Smooth muscle cell (in vitro differentiated cells): ENCODE measurements at regions not wholly inside any gene's neighbourhood (a gene's known extent, or its start where the extent isn't known, plus 50 kb on each side); places are given as distances from the start of the nearest gene placed in this dataset.
A peak's percentile ranks its signal among the peaks of the same experiment; 100 is the strongest.

Source experiments
- DNase-seq: peaks from one replicate; lab custom pipeline; 2025; ENCODE audit not compliant: unreplicated experiment; lab: John Stamatoyannopoulos, UW
- H2AFZ ChIP-seq: fragments of 200-600 bp; sonication (generic); 2 replicates; pipeline ENCODE4 v1.6.0; 2016; ENCODE audit warnings: antibody characterized with exemption, low read depth, mild to moderate bottlenecking
- H3F3A ChIP-seq: fragments of 200-600 bp; sonication (generic); 2 replicates; pipeline ENCODE4 v1.6.0; 2017; ENCODE audit warnings: antibody characterized with exemption, low read depth
- H3K27ac ChIP-seq: fragments of 200-600 bp; sonication (generic); 2 replicates; pipeline ENCODE4 v1.5.1; 2016; ENCODE audit warnings: low read depth, mild to moderate bottlenecking
- H3K27me3 ChIP-seq: fragments of 200-600 bp; sonication (generic); 2 replicates; pipeline ENCODE4 v1.6.1; 2016; ENCODE audit warnings: low read depth, mild to moderate bottlenecking
- H3K36me3 ChIP-seq: fragments of 200-600 bp; sonication (generic); 2 replicates; pipeline ENCODE4 v1.5.1; 2016; ENCODE audit warnings: low read depth
- H3K4me1 ChIP-seq: fragments of 200-600 bp; sonication (generic); 2 replicates; pipeline ENCODE4 v1.5.1; 2016; ENCODE audit warnings: low read depth
- H3K4me2 ChIP-seq: fragments of 200-600 bp; sonication (generic); 2 replicates; pipeline ENCODE4 v1.6.0; 2016; ENCODE audit warnings: mild to moderate bottlenecking
- H3K4me3 ChIP-seq: fragments of 200-600 bp; sonication (generic); 2 replicates; pipeline ENCODE4 v1.5.1; 2016; ENCODE audit warnings: mild to moderate bottlenecking
- H3K79me2 ChIP-seq: fragments of 200-600 bp; sonication (generic); 2 replicates; pipeline ENCODE4 v1.6.0; 2016; ENCODE audit warnings: low read depth, mild to moderate bottlenecking
- H3K9ac ChIP-seq: fragments of 200-600 bp; sonication (generic); 2 replicates; pipeline ENCODE4 v1.6.0; 2016; ENCODE audit warnings: low read depth
- H3K9me3 ChIP-seq: fragments of 200-600 bp; sonication (generic); replicated peaks from 2 replicates; pipeline ENCODE4 v1.5.1; 2016; ENCODE audit warnings: low read depth
- H4K20me1 ChIP-seq: fragments of 200-600 bp; sonication (generic); 2 replicates; pipeline ENCODE4 v1.6.0; 2016; ENCODE audit warnings: low read depth
- CTCF ChIP-seq: fragments of 200-600 bp; sonication (generic); IDR thresholded peaks from 2 replicates; pipeline ENCODE4 v1.5.1; 2017; ENCODE audit warnings: borderline replicate concordance, mild to moderate bottlenecking, antibody characterized with exemption; ENCODE audit not compliant: insufficient read depth, poor library complexity, severe bottlenecking
- WGBS: methylation state at CpG from one replicate; pipeline ENCODE4 v1.1.7; 2016; ENCODE audit warnings: low lambda C conversion rate; 5-methylcytosine and 5-hydroxymethylcytosine counted together

- DNase-seq = no peak
- Histone ChIP-seq H2AFZ (peak overlapping the region; percentile 13), H3K36me3 (no peaks in the 10 kb centered on the region), H3K9ac (no peak overlapping the region), H3K9me3 (no peaks in the 10 kb centered on the region), H3K4me2 (peak overlapping the region; percentile 1), H3K27ac (peak overlapping the region; percentile 38), H4K20me1 (no peaks in the 10 kb centered on the region), H3K27me3 (no peaks in the 10 kb centered on the region), H3K4me1 (no peaks in the 10 kb centered on the region), H3K79me2 (no peaks in the 10 kb centered on the region), H3F3A (peaks cover 16% of the 10 kb centered on the region), H3K4me3 (no peak overlapping the region)
- WGBS = 96% methylated on average over 5 of the region's 5 CpGs
- TF ChIP-seq CTCF = no peak
These were observed 296.3 kb upstream of the BMP2 start for GRCh38 chr20:6471110-6471647.

- Histone ChIP-seq H3K79me2 (no peaks in the 10 kb centered on the region), H3K9me3 (no peaks in the 10 kb centered on the region), H3K27me3 (no peaks in the 10 kb centered on the region), H3F3A (peaks cover 16% of the 10 kb centered on the region), H3K36me3 (no peaks in the 10 kb centered on the region), H4K20me1 (no peaks in the 10 kb centered on the region), H3K9ac (no peak overlapping the region), H3K4me3 (no peak overlapping the region), H3K4me2 (no peak overlapping the region), H3K4me1 (no peaks in the 10 kb centered on the region), H3K27ac (no peak overlapping the region), H2AFZ (no peak overlapping the region)
- WGBS = 22% methylated on average over 4 of the region's 4 CpGs
- DNase-seq = no peak
- no peak for TF ChIP-seq CTCF
These were observed 297.8 kb upstream of the BMP2 start for GRCh38 chr20:6469695-6470094.

- H3K79me2 ChIP-seq = no peaks in the 10 kb centered on the region
- no peaks in the 10 kb centered on the region for H3K27me3 ChIP-seq
- no peaks in the 10 kb centered on the region for H3K9me3 ChIP-seq
- WGBS = 76% methylated on average over 2 of the region's 2 CpGs
- no peaks in the 10 kb centered on the region for H4K20me1 ChIP-seq
- no peak overlapping the region for H3K27ac ChIP-seq
- no peak overlapping the region for H3K4me3 ChIP-seq
- no peak overlapping the region for H3K4me2 ChIP-seq
- no peak overlapping the region for H2AFZ ChIP-seq
- TF ChIP-seq CTCF = no peak
- H3K36me3 ChIP-seq = no peaks in the 10 kb centered on the region
- peaks cover 16% of the 10 kb centered on the region for H3F3A ChIP-seq
- H3K9ac ChIP-seq = no peak overlapping the region
- no peak for DNase-seq
- no peaks in the 10 kb centered on the region for H3K4me1 ChIP-seq
These were observed 298.9 kb upstream of the BMP2 start for GRCh38 chr20:6468423-6469116.

- no peak for TF ChIP-seq CTCF
- no peaks in the 10 kb centered on the region for H4K20me1 ChIP-seq
- no peak overlapping the region for H3K4me3 ChIP-seq
- 48% methylated on average over 2 of the region's 2 CpGs for WGBS
- H3K9me3 ChIP-seq = no peaks in the 10 kb centered on the region
- H3K27me3 ChIP-seq = no peaks in the 10 kb centered on the region
- no peak overlapping the region for H3K4me2 ChIP-seq
- no peaks in the 10 kb centered on the region for H3K79me2 ChIP-seq
- H3K36me3 ChIP-seq = no peaks in the 10 kb centered on the region
- no peaks in the 10 kb centered on the region for H3K4me1 ChIP-seq
- H3K27ac ChIP-seq = no peak overlapping the region
- peaks cover 12% of the 10 kb centered on the region for H3F3A ChIP-seq
- H2AFZ ChIP-seq = no peak overlapping the region
- H3K9ac ChIP-seq = no peak overlapping the region
- no peak for DNase-seq
These were observed 299.9 kb upstream of the BMP2 start for GRCh38 chr20:6467562-6467961.
